ENCODE measurements at regions not wholly inside any gene's neighbourhood (a gene's known extent, or its start where the extent isn't known, plus 50 kb on each side); places are given as distances from the start of the nearest gene placed in this dataset.
"Not testable (repeated sequence)": the region's sequence is repeated elsewhere in the genome, so short reads cannot be mapped to it uniquely, and the experiment has no call there.

DNA sequence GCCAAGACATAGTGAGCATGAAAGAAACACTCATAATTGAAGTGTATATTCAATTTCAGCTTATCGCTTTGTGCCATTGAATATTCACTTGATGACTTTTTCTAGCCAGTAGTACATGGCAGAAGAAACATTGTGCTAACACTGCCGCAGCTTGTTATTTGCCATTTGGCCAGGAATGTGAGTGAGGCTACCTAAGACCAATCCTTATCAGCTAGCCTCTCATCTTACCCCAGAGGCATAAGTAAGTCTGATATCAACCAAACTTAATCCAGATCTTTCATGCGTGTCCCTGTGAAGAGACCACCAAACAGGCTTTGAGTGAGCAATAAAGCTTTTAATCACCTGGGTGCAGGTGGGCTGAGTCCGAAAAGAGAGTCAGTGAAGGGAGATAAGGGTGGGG is 586.0 kb upstream of the MBL2 start:
- CTCF ChIA-PET, result no interaction called here

DNA sequence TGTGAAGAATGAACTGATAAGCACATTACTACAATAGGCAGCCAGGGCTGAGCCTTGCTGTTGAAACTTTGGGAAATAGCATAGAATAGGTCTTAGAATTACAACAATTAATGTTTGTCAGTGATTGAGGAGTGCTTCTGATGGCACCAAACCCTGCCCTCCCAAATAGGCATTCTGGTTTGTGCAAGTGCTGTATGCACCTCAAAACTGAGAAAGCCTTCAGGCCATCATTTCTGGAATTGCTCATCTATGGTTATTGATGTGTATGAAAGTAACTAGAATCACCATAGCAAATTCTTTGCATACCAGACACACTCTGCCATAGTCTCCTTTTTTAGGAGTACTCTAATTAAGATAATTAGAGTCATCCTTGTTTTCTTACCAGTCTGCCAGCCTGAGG is 585.0 kb upstream of the MBL2 start:
- CTCF ChIA-PET, result no interaction called here
- H3K4me1 Mint-ChIP-seq (ENCODE audit: insufficient read depth, unreplicated experiment), result peaks cover 31% of the 10 kb centered on the region

More for the DNA sequence above, 586.0 kb upstream of the MBL2 start:
- POLR2A ChIA-PET, result no interaction called here
- BruUV-seq (replicated peaks), result no TSS peak
- no peak overlapping the region for H3K27ac Mint-ChIP-seq (ENCODE audit: low read depth, unreplicated experiment)
- no peaks in the 10 kb centered on the region for H3K36me3 Mint-ChIP-seq (ENCODE audit: insufficient read depth, unreplicated experiment)
- H3K9me3 Mint-ChIP-seq (ENCODE audit: unreplicated experiment), result no peaks in the 10 kb centered on the region
- H3K4me1 Mint-ChIP-seq (ENCODE audit: insufficient read depth, unreplicated experiment), result peaks cover 31% of the 10 kb centered on the region
- no peak overlapping the region for H3K4me3 Mint-ChIP-seq (ENCODE audit: unreplicated experiment)
- no peak for DNase-seq (ENCODE audit: unreplicated experiment)
- no peaks in the 10 kb centered on the region for H3K27me3 Mint-ChIP-seq (ENCODE audit: insufficient read depth, unreplicated experiment)
- intact Hi-C loops (cut with micrococcal nuclease), result no loop called here
- TF ChIP-seq, protein P1, sequence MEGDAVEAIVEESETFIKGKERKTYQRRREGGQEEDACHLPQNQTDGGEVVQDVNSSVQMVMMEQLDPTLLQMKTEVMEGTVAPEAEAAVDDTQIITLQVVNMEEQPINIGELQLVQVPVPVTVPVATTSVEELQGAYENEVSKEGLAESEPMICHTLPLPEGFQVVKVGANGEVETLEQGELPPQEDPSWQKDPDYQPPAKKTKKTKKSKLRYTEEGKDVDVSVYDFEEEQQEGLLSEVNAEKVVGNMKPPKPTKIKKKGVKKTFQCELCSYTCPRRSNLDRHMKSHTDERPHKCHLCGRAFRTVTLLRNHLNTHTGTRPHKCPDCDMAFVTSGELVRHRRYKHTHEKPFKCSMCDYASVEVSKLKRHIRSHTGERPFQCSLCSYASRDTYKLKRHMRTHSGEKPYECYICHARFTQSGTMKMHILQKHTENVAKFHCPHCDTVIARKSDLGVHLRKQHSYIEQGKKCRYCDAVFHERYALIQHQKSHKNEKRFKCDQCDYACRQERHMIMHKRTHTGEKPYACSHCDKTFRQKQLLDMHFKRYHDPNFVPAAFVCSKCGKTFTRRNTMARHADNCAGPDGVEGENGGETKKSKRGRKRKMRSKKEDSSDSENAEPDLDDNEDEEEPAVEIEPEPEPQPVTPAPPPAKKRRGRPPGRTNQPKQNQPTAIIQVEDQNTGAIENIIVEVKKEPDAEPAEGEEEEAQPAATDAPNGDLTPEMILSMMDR (IDR thresholded peaks at IDR 0.05; ENCODE audit: unreplicated experiment), result no peak

DNA sequence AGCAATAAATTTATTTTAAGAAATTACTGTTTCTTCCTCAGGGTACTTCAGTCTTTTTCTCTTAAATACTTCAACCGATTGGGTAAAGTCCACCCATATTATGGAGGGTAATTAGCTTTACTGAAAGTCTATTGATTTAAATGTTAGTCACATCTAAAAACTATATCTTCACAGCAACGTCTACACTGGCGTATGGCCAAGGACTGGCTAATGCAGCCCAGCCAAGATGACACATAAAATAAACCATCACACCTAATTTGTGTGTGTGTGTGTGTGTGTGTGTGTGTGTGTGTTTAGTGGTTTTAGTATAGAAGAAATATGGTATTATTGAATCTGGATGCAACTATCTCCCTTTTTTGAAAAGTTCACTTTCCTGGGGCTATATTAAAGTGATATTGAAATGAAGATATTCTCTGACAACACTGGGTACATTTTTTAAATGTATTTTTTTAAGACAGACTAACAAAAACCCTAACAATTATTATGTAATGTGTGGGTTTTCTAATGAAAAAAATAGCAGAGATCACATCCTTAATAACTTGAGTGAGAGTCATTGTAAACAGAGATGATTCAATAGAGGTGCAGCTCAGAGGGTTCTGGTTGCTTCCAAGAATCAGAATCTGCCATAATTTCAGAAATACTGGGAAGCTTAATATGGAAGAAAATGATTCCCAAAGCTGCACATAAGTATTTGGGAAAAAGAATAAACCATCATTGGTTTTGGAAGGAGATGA is 584.2 kb upstream of the MBL2 start:
- BruUV-seq (replicated peaks), result no TSS peak
- no peaks in the 10 kb centered on the region for H3K9me3 Mint-ChIP-seq (ENCODE audit: unreplicated experiment)
- POLR2A ChIA-PET, result interaction anchor here (0.7 kb wide), 1 partner anchor 69 kb away, joined by 3 read pairs; no protein-coding TSS in a partner anchor
- intact Hi-C loops (cut with micrococcal nuclease), result no loop called here
- H3K27me3 Mint-ChIP-seq (ENCODE audit: insufficient read depth, unreplicated experiment), result no peaks in the 10 kb centered on the region
- CTCF ChIA-PET, result no interaction called here
- H3K27ac Mint-ChIP-seq (ENCODE audit: low read depth, unreplicated experiment), result peak overlapping the region; percentile 33
- H3K4me3 Mint-ChIP-seq (ENCODE audit: unreplicated experiment), result no peak overlapping the region
- TF ChIP-seq, protein P1 (IDR thresholded peaks at IDR 0.05; ENCODE audit: unreplicated experiment), result no peak
- H3K4me1 Mint-ChIP-seq (ENCODE audit: insufficient read depth, unreplicated experiment), result peaks cover 31% of the 10 kb centered on the region
- DNase-seq (ENCODE audit: unreplicated experiment), result peak; percentile 66
- H3K36me3 Mint-ChIP-seq (ENCODE audit: insufficient read depth, unreplicated experiment), result no peaks in the 10 kb centered on the region

More for the DNA sequence above, 585.0 kb upstream of the MBL2 start:
- no TSS peak for BruUV-seq (replicated peaks)
- TF ChIP-seq, protein P1 (IDR thresholded peaks at IDR 0.05; ENCODE audit: unreplicated experiment), result no peak
- Mint-ChIP-seq H3K36me3 (ENCODE audit: insufficient read depth, unreplicated experiment) (no peaks in the 10 kb centered on the region), H3K27me3 (ENCODE audit: insufficient read depth, unreplicated experiment) (no peaks in the 10 kb centered on the region), H3K4me3 (ENCODE audit: unreplicated experiment) (no peak overlapping the region), H3K27ac (ENCODE audit: low read depth, unreplicated experiment) (peak overlapping the region; percentile 33), H3K9me3 (ENCODE audit: unreplicated experiment) (no peaks in the 10 kb centered on the region)
- POLR2A ChIA-PET, result no interaction called here
- DNase-seq (ENCODE audit: unreplicated experiment), result no peak
- intact Hi-C loops (cut with micrococcal nuclease), result no loop called here

DNA sequence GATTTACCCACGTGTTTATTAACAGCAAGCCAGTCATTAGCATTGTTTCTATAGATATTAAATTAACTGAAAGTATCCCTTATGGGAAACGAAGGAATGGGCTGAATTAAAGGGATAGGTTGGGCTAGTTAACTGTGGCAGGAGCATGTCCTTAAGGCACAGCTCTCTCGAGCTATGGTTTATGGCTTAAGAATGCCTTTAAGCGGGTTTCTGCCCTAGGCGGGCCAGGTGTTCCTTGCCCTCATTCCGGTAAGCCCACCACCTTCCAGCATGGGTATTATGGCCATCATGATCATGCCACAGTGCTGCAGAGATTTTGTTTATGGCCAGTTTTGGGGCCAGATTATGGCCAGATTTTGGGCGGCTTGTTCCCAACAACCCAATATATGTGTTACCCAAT is 569.9 kb upstream of the MBL2 start:
- DNase-seq (ENCODE audit: unreplicated experiment); H3K4me3 Mint-ChIP-seq (ENCODE audit: unreplicated experiment); POLR2A ChIA-PET; H3K4me1 Mint-ChIP-seq (ENCODE audit: insufficient read depth, unreplicated experiment); BruUV-seq (replicated peaks); intact Hi-C loops (cut with micrococcal nuclease); H3K36me3 Mint-ChIP-seq (ENCODE audit: insufficient read depth, unreplicated experiment); H3K9me3 Mint-ChIP-seq (ENCODE audit: unreplicated experiment); H3K27ac Mint-ChIP-seq (ENCODE audit: low read depth, unreplicated experiment); CTCF ChIA-PET; H3K27me3 Mint-ChIP-seq (ENCODE audit: insufficient read depth, unreplicated experiment): not testable (repeated sequence)

GRCh38 chr10:53338199-53338598 is 565.6 kb upstream of the MBL2 start:
- H3K36me3 Mint-ChIP-seq (ENCODE audit: insufficient read depth, unreplicated experiment); H3K4me3 Mint-ChIP-seq (ENCODE audit: unreplicated experiment); H3K27me3 Mint-ChIP-seq (ENCODE audit: insufficient read depth, unreplicated experiment); DNase-seq (ENCODE audit: unreplicated experiment); H3K27ac Mint-ChIP-seq (ENCODE audit: low read depth, unreplicated experiment); BruUV-seq (replicated peaks); H3K4me1 Mint-ChIP-seq (ENCODE audit: insufficient read depth, unreplicated experiment); intact Hi-C loops (cut with micrococcal nuclease); POLR2A ChIA-PET: not testable (repeated sequence)
- CTCF ChIA-PET, result interaction anchor here (0.6 to 0.7 kb wide), 2 partner anchors 78 to 1378 kb away, joined by 3 to 4 read pairs; no protein-coding TSS in a partner anchor
- peaks cover 15% of the 10 kb centered on the region for H3K9me3 Mint-ChIP-seq (ENCODE audit: unreplicated experiment)

DNA sequence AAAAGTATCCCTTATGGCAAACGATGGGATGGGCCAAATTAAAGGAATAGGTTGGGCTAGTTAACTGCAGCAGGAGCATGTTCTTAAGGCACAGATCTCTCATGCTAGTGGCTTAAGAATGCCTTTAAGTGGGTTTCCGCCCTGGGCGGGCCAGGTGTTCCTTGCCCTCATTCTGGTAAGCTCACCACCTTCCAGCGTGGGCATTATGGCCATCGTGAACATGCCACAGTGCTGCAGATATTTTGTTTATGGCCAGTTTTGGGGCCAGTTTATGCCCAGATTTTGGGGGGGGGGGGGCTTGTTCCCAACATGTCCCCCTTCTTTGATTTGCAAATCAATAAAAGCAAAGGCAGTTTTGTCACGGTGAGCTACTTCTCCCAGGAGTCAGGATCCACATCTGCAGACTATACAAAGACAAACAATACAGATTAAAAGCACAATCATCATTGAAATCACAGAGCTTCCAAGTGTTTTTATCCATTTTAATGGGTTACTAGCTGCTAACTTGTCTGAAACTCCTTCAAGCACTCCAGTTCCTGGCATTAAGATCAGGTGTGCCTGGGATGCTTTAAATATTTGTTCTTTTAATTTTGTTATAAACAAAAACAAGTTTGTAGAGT is 563.3 kb upstream of the MBL2 start:
- H3K27ac Mint-ChIP-seq (ENCODE audit: low read depth, unreplicated experiment); H3K4me1 Mint-ChIP-seq (ENCODE audit: insufficient read depth, unreplicated experiment); intact Hi-C loops (cut with micrococcal nuclease); H3K27me3 Mint-ChIP-seq (ENCODE audit: insufficient read depth, unreplicated experiment); DNase-seq (ENCODE audit: unreplicated experiment); BruUV-seq (replicated peaks); H3K36me3 Mint-ChIP-seq (ENCODE audit: insufficient read depth, unreplicated experiment); H3K4me3 Mint-ChIP-seq (ENCODE audit: unreplicated experiment): not testable (repeated sequence)
- H3K9me3 Mint-ChIP-seq (ENCODE audit: unreplicated experiment), result peaks cover 15% of the 10 kb centered on the region
- CTCF ChIA-PET, result interaction anchor here (0.6 to 1.1 kb wide), 2 partner anchors 10 to 171 kb away, joined by 3 to 4 read pairs; no protein-coding TSS in a partner anchor
- POLR2A ChIA-PET, result interaction anchor here (0.6 kb wide), 1 partner anchor 458 kb away, joined by 4 read pairs; no protein-coding TSS in a partner anchor
